ENCODE measurements at regions not wholly inside any gene's neighbourhood (a gene's known extent, or its start where the extent isn't known, plus 50 kb on each side); places are given as distances from the start of the nearest gene placed in this dataset.

- H3K27ac ChIP-seq (ENCODE audit: low read depth, low read length, poor library complexity, severe bottlenecking), result no peak overlapping the region
- H3K9me2 ChIP-seq (ENCODE audit: insufficient read depth, low read length), result no peaks in the 10 kb centered on the region
- H3K36me3 ChIP-seq (ENCODE audit: insufficient read depth, low read length), result no peaks in the 10 kb centered on the region
- ChIA-PET POLR2A (no interaction called here), CTCF (ENCODE audit: unreplicated experiment) (no interaction called here)
- no peaks in the 10 kb centered on the region for H3K4me1 ChIP-seq (ENCODE audit: insufficient read depth, low read length, poor library complexity, severe bottlenecking)
- no peak for TF ChIP-seq EZH2phosphoT487 (IDR thresholded peaks at IDR 0.05; ENCODE audit: borderline replicate concordance, low read depth, low read length)
- TF ChIP-seq CTCF (conservative IDR thresholded peaks at IDR 0.05; ENCODE audit: low read length), result no peak
- no peak overlapping the region for H3K4me3 ChIP-seq (ENCODE audit: low read depth, low read length, poor library complexity, severe bottlenecking)
- H2AFZ ChIP-seq (ENCODE audit: low read length), result no peak overlapping the region
- H3K4me2 ChIP-seq (ENCODE audit: low read length), result no peak overlapping the region
- intact Hi-C loops (cut with micrococcal nuclease; ENCODE audit: unreplicated experiment), result no loop called here
- H3K9me3 ChIP-seq (ENCODE audit: low read length), result no peaks in the 10 kb centered on the region
- H4K20me1 ChIP-seq (ENCODE audit: insufficient read depth, low read length), result no peaks in the 10 kb centered on the region
- no peak for DNase-seq (ENCODE audit: low spot score)
- no peaks in the 10 kb centered on the region for H3K79me2 ChIP-seq (ENCODE audit: insufficient read depth, low read depth, low read length)
- BruUV-seq (replicated peaks), result no TSS peak
Measured at GRCh38 chr15:39192979-39193560, 387.8 kb upstream of the THBS1 start.

GRCh38 chr15:39193611-39194010, 387.3 kb upstream of the THBS1 start:
- CTCF ChIA-PET (ENCODE audit: unreplicated experiment), result no interaction called here
- Histone ChIP-seq H3K9me3 (ENCODE audit: low read length) (no peaks in the 10 kb centered on the region), H3K4me1 (ENCODE audit: insufficient read depth, low read length, poor library complexity, severe bottlenecking) (no peaks in the 10 kb centered on the region), H3K36me3 (ENCODE audit: insufficient read depth, low read length) (no peaks in the 10 kb centered on the region), H3K79me2 (ENCODE audit: insufficient read depth, low read depth, low read length) (no peaks in the 10 kb centered on the region), H3K4me3 (ENCODE audit: low read depth, low read length, poor library complexity, severe bottlenecking) (no peak overlapping the region), H3K9me2 (ENCODE audit: insufficient read depth, low read length) (no peaks in the 10 kb centered on the region), H4K20me1 (ENCODE audit: insufficient read depth, low read length) (no peaks in the 10 kb centered on the region), H2AFZ (ENCODE audit: low read length) (no peak overlapping the region), H3K27ac (ENCODE audit: low read depth, low read length, poor library complexity, severe bottlenecking) (no peak overlapping the region), H3K4me2 (ENCODE audit: low read length) (no peak overlapping the region)
- no peak for TF ChIP-seq EZH2phosphoT487 (IDR thresholded peaks at IDR 0.05; ENCODE audit: borderline replicate concordance, low read depth, low read length)
- no peak for TF ChIP-seq CTCF (conservative IDR thresholded peaks at IDR 0.05; ENCODE audit: low read length)
- POLR2A ChIA-PET, result no interaction called here
- BruUV-seq (replicated peaks), result no TSS peak
- DNase-seq (ENCODE audit: low spot score), result no peak
- intact Hi-C loops (cut with micrococcal nuclease; ENCODE audit: unreplicated experiment), result no loop called here

- Histone ChIP-seq H4K20me1 (ENCODE audit: insufficient read depth, low read length) (no peaks in the 10 kb centered on the region), H3K9me3 (ENCODE audit: low read length) (no peaks in the 10 kb centered on the region), H3K27ac (ENCODE audit: low read depth, low read length, poor library complexity, severe bottlenecking) (no peak overlapping the region), H3K36me3 (ENCODE audit: insufficient read depth, low read length) (no peaks in the 10 kb centered on the region), H2AFZ (ENCODE audit: low read length) (no peak overlapping the region), H3K9me2 (ENCODE audit: insufficient read depth, low read length) (no peaks in the 10 kb centered on the region), H3K4me2 (ENCODE audit: low read length) (no peak overlapping the region), H3K4me1 (ENCODE audit: insufficient read depth, low read length, poor library complexity, severe bottlenecking) (no peaks in the 10 kb centered on the region), H3K79me2 (ENCODE audit: insufficient read depth, low read depth, low read length) (no peaks in the 10 kb centered on the region), H3K4me3 (ENCODE audit: low read depth, low read length, poor library complexity, severe bottlenecking) (no peak overlapping the region)
- no TSS peak for BruUV-seq (replicated peaks)
- no peak for TF ChIP-seq CTCF (conservative IDR thresholded peaks at IDR 0.05; ENCODE audit: low read length)
- TF ChIP-seq EZH2phosphoT487 (IDR thresholded peaks at IDR 0.05; ENCODE audit: borderline replicate concordance, low read depth, low read length), result no peak
- ChIA-PET CTCF (ENCODE audit: unreplicated experiment) (no interaction called here), POLR2A (no interaction called here)
- DNase-seq (ENCODE audit: low spot score), result no peak
- intact Hi-C loops (cut with micrococcal nuclease; ENCODE audit: unreplicated experiment), result no loop called here
Measured at GRCh38 chr15:39194106-39194830, 386.6 kb upstream of the THBS1 start.

Measured in OCI-LY7 (cell line).